IPS-15b (cell line): ENCODE measurements at regions not wholly inside any gene's neighbourhood (a gene's known extent, or its start where the extent isn't known, plus 50 kb on each side); places are given as distances from the start of the nearest gene placed in this dataset.

Source experiments
- H3K27me3 ChIP-seq: one replicate; pipeline ENCODE4 v1.6.1; 2013; ENCODE audit warnings: low read length; ENCODE audit not compliant: control insufficient read depth, insufficient read depth
- H3K36me3 ChIP-seq: one replicate; pipeline ENCODE4 v1.6.1; 2013; ENCODE audit warnings: low read length; ENCODE audit not compliant: control insufficient read depth, insufficient read depth
- H3K4me1 ChIP-seq: one replicate; pipeline ENCODE4 v1.6.1; 2013; ENCODE audit warnings: mild to moderate bottlenecking, low read length; ENCODE audit not compliant: control insufficient read depth, insufficient read depth
- H3K4me3 ChIP-seq: one replicate; pipeline ENCODE4 v1.5.1; 2013; ENCODE audit warnings: low read depth, low read length
- H3K9ac ChIP-seq: one replicate; pipeline ENCODE4 v1.6.1; 2013; ENCODE audit warnings: low read depth, mild to moderate bottlenecking, low read length
- H3K9me3 ChIP-seq: one replicate; pipeline ENCODE4 v1.6.1; 2013; ENCODE audit warnings: mild to moderate bottlenecking, low read length; ENCODE audit not compliant: control insufficient read depth, insufficient read depth

- H3K36me3 ChIP-seq, result no peaks in the 10 kb centered on the region
- no peaks in the 10 kb centered on the region for H3K4me1 ChIP-seq
- H3K27me3 ChIP-seq, result no peaks in the 10 kb centered on the region
- no peak overlapping the region for H3K9ac ChIP-seq
- no peak overlapping the region for H3K4me3 ChIP-seq
- no peaks in the 10 kb centered on the region for H3K9me3 ChIP-seq
These were observed 146.4 kb upstream of the TNP1 start for GRCh38 chr2:217006217-217006616.

- no peaks in the 10 kb centered on the region for H3K27me3 ChIP-seq
- H3K9ac ChIP-seq, result no peak overlapping the region
- H3K36me3 ChIP-seq, result no peaks in the 10 kb centered on the region
- no peaks in the 10 kb centered on the region for H3K4me1 ChIP-seq
- H3K4me3 ChIP-seq, result no peak overlapping the region
- H3K9me3 ChIP-seq, result no peaks in the 10 kb centered on the region
These were observed 144.8 kb upstream of the TNP1 start for GRCh38 chr2:217004656-217005055.

DNA sequence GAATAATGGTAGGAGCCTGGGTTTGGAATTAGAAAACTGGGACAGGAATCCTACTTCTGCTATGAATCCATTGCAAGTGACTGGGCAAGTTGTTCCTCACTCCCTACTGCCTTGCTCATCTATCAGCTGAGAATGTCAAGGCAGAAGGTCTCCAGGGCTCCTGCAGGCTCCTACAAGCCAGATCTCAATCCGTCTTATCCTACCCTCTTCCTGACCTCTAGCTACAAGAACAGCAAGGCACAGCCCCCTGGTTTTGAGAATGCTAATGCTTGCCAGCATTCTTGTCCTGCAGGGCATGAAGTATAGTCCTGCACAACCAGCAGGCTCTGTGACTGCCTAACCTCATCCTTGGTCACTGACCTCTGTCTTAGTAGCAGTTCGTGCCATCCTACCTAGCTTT, 141.9 kb upstream of the TNP1 start:
- H3K4me1 ChIP-seq, result no peaks in the 10 kb centered on the region
- no peaks in the 10 kb centered on the region for H3K9me3 ChIP-seq
- H3K27me3 ChIP-seq, result no peaks in the 10 kb centered on the region
- H3K9ac ChIP-seq, result no peak overlapping the region
- no peak overlapping the region for H3K4me3 ChIP-seq
- no peaks in the 10 kb centered on the region for H3K36me3 ChIP-seq

GRCh38 chr2:217000406-217000805, 140.5 kb upstream of the TNP1 start:
- H3K36me3 ChIP-seq, result no peaks in the 10 kb centered on the region
- H3K4me3 ChIP-seq, result no peak overlapping the region
- no peaks in the 10 kb centered on the region for H3K4me1 ChIP-seq
- no peaks in the 10 kb centered on the region for H3K9me3 ChIP-seq
- no peaks in the 10 kb centered on the region for H3K27me3 ChIP-seq
- H3K9ac ChIP-seq, result no peak overlapping the region

DNA sequence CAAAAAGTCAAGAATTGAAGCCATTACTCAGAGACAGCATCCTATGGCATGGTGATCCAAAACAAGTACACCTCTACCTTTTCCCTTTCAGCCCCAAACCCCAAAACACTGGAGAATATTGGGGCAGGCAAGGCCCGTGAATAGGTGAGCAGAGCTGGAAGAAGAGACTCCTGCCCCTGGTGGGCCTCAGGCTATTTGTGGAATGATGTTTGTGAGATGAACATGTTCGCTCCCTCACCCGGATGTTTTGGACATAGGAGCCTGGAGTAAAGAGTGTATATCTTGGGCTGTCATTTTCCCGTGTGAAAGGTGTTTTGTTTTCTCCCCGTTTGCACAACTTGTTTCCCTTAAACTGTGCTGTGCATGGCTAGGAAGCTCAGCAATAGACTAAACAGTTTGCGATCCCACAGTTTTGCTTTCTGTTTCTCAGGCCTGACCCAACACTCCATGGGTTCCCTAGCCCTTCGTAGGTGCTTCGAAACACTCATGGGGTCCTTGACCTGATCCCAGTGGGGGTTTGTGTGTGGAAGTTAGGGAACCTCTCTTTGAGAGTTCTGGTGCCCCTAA, 136.5 kb upstream of the TNP1 start:
- Histone ChIP-seq H3K9ac (no peak overlapping the region), H3K4me1 (no peaks in the 10 kb centered on the region), H3K36me3 (no peaks in the 10 kb centered on the region), H3K4me3 (no peak overlapping the region), H3K27me3 (no peaks in the 10 kb centered on the region), H3K9me3 (no peaks in the 10 kb centered on the region)

DNA sequence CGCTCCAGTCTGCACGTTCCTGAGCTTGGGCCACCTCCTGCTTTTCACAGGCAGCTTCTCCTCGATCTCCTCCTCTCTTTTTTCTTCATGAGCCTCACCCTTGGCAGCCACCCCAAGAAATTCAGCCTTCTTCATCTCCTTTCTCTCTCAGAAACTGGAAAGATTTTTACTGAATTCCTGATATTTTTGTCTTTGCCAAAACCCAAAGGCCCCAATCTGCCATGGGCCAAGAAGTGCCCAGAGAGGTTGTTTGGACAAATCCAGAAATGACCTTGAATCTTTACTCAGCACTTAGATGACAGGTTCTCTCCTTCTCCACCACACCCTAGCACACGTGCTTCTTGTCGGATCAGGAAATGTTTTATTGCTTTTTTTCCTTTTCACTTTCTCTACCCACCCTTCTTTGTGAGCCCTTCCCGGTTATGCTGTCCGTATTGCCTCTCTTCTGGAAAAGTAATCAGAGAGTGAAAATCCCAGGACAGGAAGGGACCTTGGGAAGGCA, 134.5 kb upstream of the TNP1 start:
- no peaks in the 10 kb centered on the region for H3K36me3 ChIP-seq
- no peaks in the 10 kb centered on the region for H3K4me1 ChIP-seq
- H3K9me3 ChIP-seq, result no peaks in the 10 kb centered on the region
- no peak overlapping the region for H3K4me3 ChIP-seq
- no peak overlapping the region for H3K9ac ChIP-seq
- no peaks in the 10 kb centered on the region for H3K27me3 ChIP-seq

DNA sequence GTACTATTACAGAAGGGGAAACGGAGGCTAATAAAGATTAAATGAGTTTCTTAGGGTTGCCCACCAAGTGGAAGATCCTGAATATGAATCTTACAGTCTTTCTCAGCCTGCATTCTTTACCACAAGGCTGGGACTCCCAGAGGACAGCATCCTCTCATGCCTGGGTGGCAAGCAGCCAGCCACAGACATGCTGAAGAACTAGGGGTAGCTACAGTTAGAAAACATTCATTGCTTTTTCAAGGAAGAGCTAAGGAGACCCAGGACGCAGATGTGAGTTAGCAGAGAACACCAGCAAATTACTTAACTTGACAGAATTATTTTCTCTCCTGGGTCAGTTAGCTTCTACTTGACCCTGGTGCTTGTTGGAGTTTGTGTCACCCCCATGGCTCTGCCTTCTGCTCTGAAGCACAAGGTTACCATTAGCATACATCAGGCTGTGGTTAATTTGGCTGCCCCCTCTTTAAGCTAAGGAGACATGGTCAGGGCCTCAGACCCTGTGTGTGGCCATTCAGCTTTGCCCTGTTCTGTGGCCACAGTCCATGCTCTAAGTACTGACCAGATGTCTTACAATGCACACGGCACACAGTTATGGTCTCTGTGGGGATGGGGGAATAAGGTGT, 132.3 kb upstream of the TNP1 start:
- no peaks in the 10 kb centered on the region for H3K27me3 ChIP-seq
- H3K9me3 ChIP-seq, result no peaks in the 10 kb centered on the region
- no peaks in the 10 kb centered on the region for H3K4me1 ChIP-seq
- H3K4me3 ChIP-seq, result no peak overlapping the region
- H3K36me3 ChIP-seq, result no peaks in the 10 kb centered on the region
- H3K9ac ChIP-seq, result no peak overlapping the region

DNA sequence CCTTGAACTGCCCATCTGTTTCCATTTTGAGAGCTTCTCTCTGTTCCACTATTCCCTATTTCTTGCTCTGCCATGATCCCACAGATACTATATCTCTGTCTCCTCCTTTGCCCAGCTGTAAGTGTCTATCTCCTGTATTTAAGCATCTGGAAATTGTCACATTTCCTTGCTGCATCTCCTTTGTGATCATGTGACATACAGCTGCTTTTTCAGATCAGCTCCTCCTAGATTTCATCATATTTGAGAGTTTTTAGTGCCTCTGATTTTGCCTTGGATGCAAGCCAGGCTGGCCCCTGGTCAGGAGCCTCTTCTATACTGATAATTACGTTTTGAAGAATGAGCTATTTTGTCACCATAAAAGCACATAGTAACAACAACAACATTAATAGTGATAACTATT, 131.7 kb upstream of the TNP1 start:
- no peaks in the 10 kb centered on the region for H3K27me3 ChIP-seq
- H3K36me3 ChIP-seq, result no peaks in the 10 kb centered on the region
- no peaks in the 10 kb centered on the region for H3K9me3 ChIP-seq
- H3K4me1 ChIP-seq, result no peaks in the 10 kb centered on the region
- H3K4me3 ChIP-seq, result no peak overlapping the region
- H3K9ac ChIP-seq, result no peak overlapping the region

DNA sequence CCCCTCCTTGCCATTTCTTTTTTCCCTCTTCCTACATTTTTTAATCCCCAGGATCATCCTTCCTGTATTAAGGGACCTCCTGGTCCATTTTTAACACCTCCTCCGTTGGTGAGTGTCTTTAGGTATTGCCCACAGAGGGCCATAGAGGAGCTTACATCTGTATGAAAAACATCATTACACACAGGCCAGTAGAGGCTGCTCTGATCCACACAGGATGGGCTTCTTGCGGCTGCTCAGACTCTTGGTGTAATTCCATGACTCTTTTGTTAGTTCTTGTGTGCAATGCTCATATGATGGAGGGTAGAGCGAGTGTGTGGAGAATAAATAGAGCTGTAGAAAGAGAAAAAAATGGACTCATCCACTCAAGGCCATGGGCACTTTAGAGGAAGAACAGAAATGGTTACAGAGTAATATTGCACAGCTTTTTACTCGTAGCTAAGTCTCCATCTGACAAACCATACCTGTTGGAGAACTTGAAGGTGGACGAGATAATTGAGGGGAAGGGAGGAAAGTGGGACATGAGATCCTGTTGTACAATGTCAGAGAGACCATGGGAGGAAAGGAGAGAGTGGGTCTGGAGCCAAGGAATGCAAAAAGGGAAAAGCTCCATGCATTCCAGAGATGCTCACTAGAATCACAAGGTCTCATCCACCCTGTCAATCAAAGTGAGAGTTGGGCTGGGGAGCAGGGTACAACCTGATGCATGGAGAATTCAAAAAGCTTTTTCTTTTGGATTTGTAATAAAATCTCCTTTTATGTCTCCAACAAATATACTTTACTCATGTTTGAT, 129.7 kb upstream of the TNP1 start:
- Histone ChIP-seq H3K9ac (no peak overlapping the region), H3K27me3 (no peaks in the 10 kb centered on the region), H3K9me3 (no peaks in the 10 kb centered on the region), H3K36me3 (no peaks in the 10 kb centered on the region), H3K4me1 (no peaks in the 10 kb centered on the region), H3K4me3 (no peak overlapping the region)

DNA sequence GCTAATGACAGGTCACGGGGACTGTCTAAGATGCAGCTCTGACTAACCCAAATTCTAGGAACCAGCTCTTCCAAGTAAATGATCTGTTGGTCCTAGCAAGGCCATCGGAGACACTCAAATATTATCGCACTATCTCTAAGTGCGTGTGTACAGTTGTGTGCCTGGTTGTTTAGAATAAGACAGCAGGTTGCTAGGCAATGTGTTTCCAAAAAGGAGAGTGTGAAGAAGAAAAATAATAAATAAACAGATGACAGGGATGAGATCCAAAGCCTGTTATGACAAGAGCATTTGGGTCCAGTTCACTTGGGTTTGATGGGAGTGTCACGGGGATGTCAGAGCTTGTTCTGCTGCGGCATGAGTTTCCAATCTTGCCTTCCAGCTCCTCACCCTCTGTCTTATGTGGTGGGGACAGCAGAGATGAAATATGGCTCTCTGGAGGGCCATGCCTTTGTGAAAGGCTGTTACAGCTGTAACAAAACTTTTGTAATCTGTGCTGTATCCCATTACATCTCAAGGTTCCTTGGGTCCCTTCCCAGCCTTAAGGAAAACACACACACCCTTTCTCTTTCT, 127.5 kb upstream of the TNP1 start:
- no peaks in the 10 kb centered on the region for H3K9me3 ChIP-seq
- no peak overlapping the region for H3K4me3 ChIP-seq
- H3K9ac ChIP-seq, result no peak overlapping the region
- no peaks in the 10 kb centered on the region for H3K4me1 ChIP-seq
- H3K27me3 ChIP-seq, result no peaks in the 10 kb centered on the region
- no peaks in the 10 kb centered on the region for H3K36me3 ChIP-seq

GRCh38 chr2:216985658-216986141, 125.8 kb upstream of the TNP1 start:
- no peaks in the 10 kb centered on the region for H3K36me3 ChIP-seq
- H3K4me3 ChIP-seq, result no peak overlapping the region
- no peak overlapping the region for H3K9ac ChIP-seq
- no peaks in the 10 kb centered on the region for H3K4me1 ChIP-seq
- no peaks in the 10 kb centered on the region for H3K27me3 ChIP-seq
- no peaks in the 10 kb centered on the region for H3K9me3 ChIP-seq
